ENCODE measurements at regions not wholly inside any gene's neighbourhood (a gene's known extent, or its start where the extent isn't known, plus 50 kb on each side); places are given as distances from the start of the nearest gene placed in this dataset.

DNA sequence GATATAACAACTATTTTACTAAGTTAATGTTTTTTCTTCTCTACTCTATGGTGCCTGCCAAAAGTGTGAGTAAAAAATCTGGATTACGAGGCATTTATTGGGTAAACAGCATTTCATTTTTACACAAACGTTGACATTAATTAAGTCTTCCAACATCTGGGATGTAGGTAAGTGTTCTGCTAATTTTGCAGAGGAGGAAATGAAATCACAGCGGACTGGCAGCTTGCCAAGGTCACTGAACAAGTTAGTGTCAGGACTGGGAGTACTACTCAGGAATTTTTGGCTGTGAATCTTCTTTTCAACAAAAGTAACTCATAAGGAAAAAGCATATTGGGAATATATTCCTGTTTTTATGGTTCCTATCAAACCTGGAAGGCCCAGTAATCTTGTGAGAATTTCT lies 612.1 kb upstream of the FZD8 start:
- no peak for TF ChIP-seq CTCF (IDR thresholded peaks at IDR 0.05; ENCODE audit: insufficient read depth, low read depth, low read length)
- TF ChIP-seq EZH2 (IDR thresholded peaks at IDR 0.05; ENCODE audit: insufficient read depth, low read length) = no peak

All from astrocyte (in vitro differentiated cells and primary cell).